ENCODE measurements at regions not wholly inside any gene's neighbourhood (a gene's known extent, or its start where the extent isn't known, plus 50 kb on each side); places are given as distances from the start of the nearest gene placed in this dataset.

DNA sequence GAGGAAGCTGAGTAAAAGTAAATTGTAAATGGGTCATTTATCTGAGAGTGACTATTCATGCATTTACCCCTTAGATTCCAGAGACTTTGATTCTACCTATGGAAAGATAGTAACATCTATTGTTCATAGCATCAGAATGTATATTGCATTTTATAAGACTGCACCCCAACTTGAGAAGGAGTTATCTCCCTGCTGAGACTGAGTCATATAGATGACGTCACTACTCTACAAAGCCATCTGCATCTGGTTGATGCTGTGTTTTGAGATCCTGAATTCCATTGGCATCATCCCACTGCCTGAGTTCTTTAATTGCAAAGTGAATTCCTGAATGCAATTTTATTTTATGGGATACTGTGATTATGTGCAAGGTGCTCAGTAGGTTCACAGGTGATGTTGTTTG is 444.0 kb upstream of the SLC35B3 start:
- TF ChIP-seq, protein P1, sequence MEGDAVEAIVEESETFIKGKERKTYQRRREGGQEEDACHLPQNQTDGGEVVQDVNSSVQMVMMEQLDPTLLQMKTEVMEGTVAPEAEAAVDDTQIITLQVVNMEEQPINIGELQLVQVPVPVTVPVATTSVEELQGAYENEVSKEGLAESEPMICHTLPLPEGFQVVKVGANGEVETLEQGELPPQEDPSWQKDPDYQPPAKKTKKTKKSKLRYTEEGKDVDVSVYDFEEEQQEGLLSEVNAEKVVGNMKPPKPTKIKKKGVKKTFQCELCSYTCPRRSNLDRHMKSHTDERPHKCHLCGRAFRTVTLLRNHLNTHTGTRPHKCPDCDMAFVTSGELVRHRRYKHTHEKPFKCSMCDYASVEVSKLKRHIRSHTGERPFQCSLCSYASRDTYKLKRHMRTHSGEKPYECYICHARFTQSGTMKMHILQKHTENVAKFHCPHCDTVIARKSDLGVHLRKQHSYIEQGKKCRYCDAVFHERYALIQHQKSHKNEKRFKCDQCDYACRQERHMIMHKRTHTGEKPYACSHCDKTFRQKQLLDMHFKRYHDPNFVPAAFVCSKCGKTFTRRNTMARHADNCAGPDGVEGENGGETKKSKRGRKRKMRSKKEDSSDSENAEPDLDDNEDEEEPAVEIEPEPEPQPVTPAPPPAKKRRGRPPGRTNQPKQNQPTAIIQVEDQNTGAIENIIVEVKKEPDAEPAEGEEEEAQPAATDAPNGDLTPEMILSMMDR (conservative IDR thresholded peaks at IDR 0.05; ENCODE audit: low read depth, low read length), result no peak
- no peak for TF ChIP-seq EZH2 (IDR thresholded peaks at IDR 0.05; ENCODE audit: low read length, unreplicated experiment)

All from PC-3 (cell line).